GM18508 (cell line): ENCODE measurements at regions not wholly inside any gene's neighbourhood (a gene's known extent, or its start where the extent isn't known, plus 50 kb on each side); places are given as distances from the start of the nearest gene placed in this dataset.

Source experiments
- ATAC-seq: cut with Tn5 transposase; IDR thresholded peaks from one replicate; pipeline ENCODE4 v1.9.1; 2021; ENCODE audit warnings: moderate number of reproducible peaks; ENCODE audit not compliant: insufficient read depth, unreplicated experiment

- no peak for ATAC-seq
Measured at GRCh38 chr4:56286763-56287162, 100.5 kb downstream of the AASDH start.

- ATAC-seq, result no peak
Measured at GRCh38 chr4:56283375-56283774, 103.9 kb downstream of the AASDH start.

- no peak for ATAC-seq
Measured at GRCh38 chr4:56282004-56282403, 105.3 kb downstream of the AASDH start.

- no peak for ATAC-seq
Measured at GRCh38 chr4:56276547-56276946, 110.7 kb downstream of the AASDH start.

GRCh38 chr4:56273391-56273790 lies 113.9 kb downstream of the AASDH start:
- no peak for ATAC-seq

- ATAC-seq, result no peak
Measured at GRCh38 chr4:56272927-56273326, 114.4 kb downstream of the AASDH start.

GRCh38 chr4:56272003-56272402 lies 115.3 kb downstream of the AASDH start:
- ATAC-seq, result no peak

- no peak for ATAC-seq
Measured at GRCh38 chr4:56271131-56271530, 116.2 kb downstream of the AASDH start.

GRCh38 chr4:56267558-56267957 lies 119.7 kb downstream of the AASDH start:
- ATAC-seq, result no peak

- no peak for ATAC-seq
Measured at GRCh38 chr4:56264873-56265272, 122.4 kb downstream of the AASDH start.

- ATAC-seq, result peak; percentile 66
Measured at GRCh38 chr4:56261027-56261426, 126.3 kb downstream of the AASDH start.

- no peak for ATAC-seq
Measured at GRCh38 chr4:56260320-56260719, 127.0 kb downstream of the AASDH start.

GRCh38 chr4:56259655-56260054 lies 127.6 kb downstream of the AASDH start:
- no peak for ATAC-seq

GRCh38 chr4:56255820-56256219 lies 131.5 kb downstream of the AASDH start:
- ATAC-seq, result no peak

GRCh38 chr4:56253666-56254305 lies 133.5 kb downstream of the AASDH start:
- no peak for ATAC-seq

GRCh38 chr4:56252561-56253152 lies 134.6 kb downstream of the AASDH start:
- no peak for ATAC-seq

GRCh38 chr4:56251556-56251955 lies 135.7 kb downstream of the AASDH start:
- ATAC-seq, result no peak

- ATAC-seq, result no peak
Measured at GRCh38 chr4:56250776-56251175, 136.5 kb downstream of the AASDH start.

GRCh38 chr4:56247646-56248045 lies 139.6 kb downstream of the AASDH start:
- ATAC-seq, result no peak

GRCh38 chr4:56246233-56246610 lies 141.1 kb downstream of the AASDH start:
- no peak for ATAC-seq

- ATAC-seq, result no peak
Measured at GRCh38 chr4:56245547-56246232, 141.6 kb downstream of the AASDH start.

- ATAC-seq, result no peak
Measured at GRCh38 chr4:56244681-56245080, 142.6 kb downstream of the AASDH start.
